ENCODE measurements at regions not wholly inside any gene's neighbourhood (a gene's known extent, or its start where the extent isn't known, plus 50 kb on each side); places are given as distances from the start of the nearest gene placed in this dataset.
A peak's percentile ranks its signal among the peaks of the same experiment; 100 is the strongest.

DNA sequence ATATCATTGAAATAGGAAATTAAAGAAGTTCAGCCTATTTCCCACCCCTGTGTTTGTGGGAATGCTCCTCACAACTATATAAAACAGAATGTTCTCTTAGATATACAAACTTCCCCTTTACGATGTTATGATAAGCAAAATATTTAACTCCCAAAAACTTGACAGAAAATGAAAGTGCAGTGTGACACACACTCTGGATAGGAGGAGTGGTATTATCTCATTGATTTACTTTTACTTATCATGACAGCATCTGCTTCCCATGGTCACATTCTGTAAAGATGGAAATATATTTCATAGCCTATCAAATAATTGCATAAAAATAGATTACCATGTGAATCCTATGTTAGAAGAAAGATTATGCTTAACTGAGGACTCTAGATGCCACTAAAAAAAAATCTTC lies 96.6 kb upstream of the STK17B start:
- peak; percentile 45 for DNase-seq (ENCODE audit: low read depth, low spot score)
- dilution Hi-C loops (cut with MboI; ENCODE audit: extremely low pct_ligation_motif_present, low sequenced_read_pairs) = no loop called here

More for the DNA sequence above, 96.6 kb upstream of the STK17B start:
- intact Hi-C loops (cut with micrococcal nuclease) = loop anchor here (2.0 kb wide), 1 partner anchor 97 kb away; the partner anchor contains the start of gene STK17B
- no peak overlapping the region for H2AFZ ChIP-seq (ENCODE audit: low read depth, low read length)
- H3K4me3 ChIP-seq (replicated peaks in 1 of 3; ENCODE audit: insufficient read depth in 1 of 3, low read depth in 1 of 3, low read length in 3 of 3) = no peak overlapping the region
- ChIA-PET CTCF (interaction anchor here (1.6 to 2.4 kb wide), 3 partner anchors 9 to 190 kb away, joined by 5 to 10 read pairs (median 9); no protein-coding TSS in a partner anchor), POLR2A (no interaction called here)
- H4K20me1 ChIP-seq (replicated peaks; ENCODE audit: control insufficient read depth, extremely low read depth, insufficient read depth, low read length) = no peaks in the 10 kb centered on the region
- no peaks in the 10 kb centered on the region for H3K27me3 ChIP-seq (ENCODE audit: control insufficient read depth in 2 of 2, insufficient read depth in 2 of 2, low read length in 2 of 2)
- peak overlapping the region; percentile 30 for H3K9ac ChIP-seq (replicated peaks; ENCODE audit: extremely low read depth, insufficient read depth, low read length)
- no TSS peak for BruUV-seq (replicated peaks)
- H3K36me3 ChIP-seq (ENCODE audit: control insufficient read depth in 2 of 2, extremely low read depth in 1 of 2, insufficient read depth in 2 of 2, low read length in 2 of 2) = peaks cover 0 to 35% of the 10 kb centered on the region in 2 experiments
- no peaks in the 10 kb centered on the region for H3K9me3 ChIP-seq (replicated peaks; ENCODE audit: control insufficient read depth, insufficient read depth, low read length)
- H3K4me2 ChIP-seq (ENCODE audit: insufficient read depth, low read length) = peak overlapping the region; percentile 60
- H3K79me2 ChIP-seq (ENCODE audit: control insufficient read depth, insufficient read depth, low read length) = peaks cover 23% of the 10 kb centered on the region
- H3K27ac ChIP-seq (ENCODE audit: insufficient read depth, low read depth, low read length) = peak overlapping the region; percentile 71
- H3K9me1 ChIP-seq (replicated peaks; ENCODE audit: control insufficient read depth, extremely low read depth, insufficient read depth, low read length) = no peaks in the 10 kb centered on the region
- no peak for FAIRE-seq
- peaks cover 52% of the 10 kb centered on the region for H3K4me1 ChIP-seq (ENCODE audit: control insufficient read depth, extremely low read depth, insufficient read depth, low read length)
- TF ChIP-seq, protein P1, sequence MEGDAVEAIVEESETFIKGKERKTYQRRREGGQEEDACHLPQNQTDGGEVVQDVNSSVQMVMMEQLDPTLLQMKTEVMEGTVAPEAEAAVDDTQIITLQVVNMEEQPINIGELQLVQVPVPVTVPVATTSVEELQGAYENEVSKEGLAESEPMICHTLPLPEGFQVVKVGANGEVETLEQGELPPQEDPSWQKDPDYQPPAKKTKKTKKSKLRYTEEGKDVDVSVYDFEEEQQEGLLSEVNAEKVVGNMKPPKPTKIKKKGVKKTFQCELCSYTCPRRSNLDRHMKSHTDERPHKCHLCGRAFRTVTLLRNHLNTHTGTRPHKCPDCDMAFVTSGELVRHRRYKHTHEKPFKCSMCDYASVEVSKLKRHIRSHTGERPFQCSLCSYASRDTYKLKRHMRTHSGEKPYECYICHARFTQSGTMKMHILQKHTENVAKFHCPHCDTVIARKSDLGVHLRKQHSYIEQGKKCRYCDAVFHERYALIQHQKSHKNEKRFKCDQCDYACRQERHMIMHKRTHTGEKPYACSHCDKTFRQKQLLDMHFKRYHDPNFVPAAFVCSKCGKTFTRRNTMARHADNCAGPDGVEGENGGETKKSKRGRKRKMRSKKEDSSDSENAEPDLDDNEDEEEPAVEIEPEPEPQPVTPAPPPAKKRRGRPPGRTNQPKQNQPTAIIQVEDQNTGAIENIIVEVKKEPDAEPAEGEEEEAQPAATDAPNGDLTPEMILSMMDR (IDR thresholded peaks at IDR 0.05; ENCODE audit: extremely low read depth in 1 of 2, insufficient read depth in 1 of 2, low read depth in 1 of 2, low read length in 2 of 2) = no peak
- peak; percentile 29 for TF ChIP-seq POLR2A (IDR thresholded peaks at IDR 0.05; ENCODE audit: low read depth, low read length)
- TF ChIP-seq MYC (IDR thresholded peaks at IDR 0.05; ENCODE audit: low read depth, low read length) = no peak
- no peak for TF ChIP-seq FOS (IDR thresholded peaks at IDR 0.05; ENCODE audit: borderline replicate concordance, insufficient read depth, low read length)
- TF ChIP-seq POLR2AphosphoS5 (IDR thresholded peaks at IDR 0.05; ENCODE audit: insufficient read depth, low read depth, low read length) = no peak
- no peak for TF ChIP-seq EZH2 (IDR thresholded peaks at IDR 0.05; ENCODE audit: borderline replicate concordance, low read depth, low read length, severe bottlenecking)

Measured in endothelial cell of umbilical vein (primary cell).